ENCODE measurements at regions not wholly inside any gene's neighbourhood (a gene's known extent, or its start where the extent isn't known, plus 50 kb on each side); places are given as distances from the start of the nearest gene placed in this dataset.

DNA sequence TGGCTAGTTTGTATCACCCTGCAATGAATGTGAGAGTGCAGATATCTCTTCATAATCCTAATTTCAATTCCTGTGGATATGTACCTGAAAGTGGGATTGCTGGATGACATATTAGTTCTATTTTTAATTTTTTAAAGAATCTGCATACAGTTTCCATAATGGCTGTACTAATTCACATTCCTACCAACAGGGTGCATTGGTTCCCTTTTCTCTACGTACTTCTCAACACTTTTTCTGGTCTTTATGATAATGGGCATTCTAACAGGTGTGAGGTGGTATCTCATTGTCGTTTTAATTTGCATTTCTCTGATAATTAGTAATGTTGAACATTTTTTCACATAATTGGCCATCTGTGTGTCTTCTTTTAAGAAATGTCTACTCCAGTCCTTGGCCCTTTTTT is 927.5 kb downstream of the DTWD2 start:
- H3K4me3 ChIP-seq (ENCODE audit: low read length), result no peak overlapping the region
- no peaks in the 10 kb centered on the region for H4K20me1 ChIP-seq (ENCODE audit: insufficient read depth)
- H3K9me3 ChIP-seq (ENCODE audit: low read length), result no peaks in the 10 kb centered on the region
- no peaks in the 10 kb centered on the region for H3K9me2 ChIP-seq (ENCODE audit: insufficient read depth, low read length)
- no peak overlapping the region for H3K27ac ChIP-seq (ENCODE audit: low read length)
- TF ChIP-seq, protein P1, sequence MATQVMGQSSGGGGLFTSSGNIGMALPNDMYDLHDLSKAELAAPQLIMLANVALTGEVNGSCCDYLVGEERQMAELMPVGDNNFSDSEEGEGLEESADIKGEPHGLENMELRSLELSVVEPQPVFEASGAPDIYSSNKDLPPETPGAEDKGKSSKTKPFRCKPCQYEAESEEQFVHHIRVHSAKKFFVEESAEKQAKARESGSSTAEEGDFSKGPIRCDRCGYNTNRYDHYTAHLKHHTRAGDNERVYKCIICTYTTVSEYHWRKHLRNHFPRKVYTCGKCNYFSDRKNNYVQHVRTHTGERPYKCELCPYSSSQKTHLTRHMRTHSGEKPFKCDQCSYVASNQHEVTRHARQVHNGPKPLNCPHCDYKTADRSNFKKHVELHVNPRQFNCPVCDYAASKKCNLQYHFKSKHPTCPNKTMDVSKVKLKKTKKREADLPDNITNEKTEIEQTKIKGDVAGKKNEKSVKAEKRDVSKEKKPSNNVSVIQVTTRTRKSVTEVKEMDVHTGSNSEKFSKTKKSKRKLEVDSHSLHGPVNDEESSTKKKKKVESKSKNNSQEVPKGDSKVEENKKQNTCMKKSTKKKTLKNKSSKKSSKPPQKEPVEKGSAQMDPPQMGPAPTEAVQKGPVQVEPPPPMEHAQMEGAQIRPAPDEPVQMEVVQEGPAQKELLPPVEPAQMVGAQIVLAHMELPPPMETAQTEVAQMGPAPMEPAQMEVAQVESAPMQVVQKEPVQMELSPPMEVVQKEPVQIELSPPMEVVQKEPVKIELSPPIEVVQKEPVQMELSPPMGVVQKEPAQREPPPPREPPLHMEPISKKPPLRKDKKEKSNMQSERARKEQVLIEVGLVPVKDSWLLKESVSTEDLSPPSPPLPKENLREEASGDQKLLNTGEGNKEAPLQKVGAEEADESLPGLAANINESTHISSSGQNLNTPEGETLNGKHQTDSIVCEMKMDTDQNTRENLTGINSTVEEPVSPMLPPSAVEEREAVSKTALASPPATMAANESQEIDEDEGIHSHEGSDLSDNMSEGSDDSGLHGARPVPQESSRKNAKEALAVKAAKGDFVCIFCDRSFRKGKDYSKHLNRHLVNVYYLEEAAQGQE (IDR thresholded peaks at IDR 0.05; ENCODE audit: borderline replicate concordance), result no peak
- TF ChIP-seq RAD21 (conservative IDR thresholded peaks at IDR 0.05) (no peak), SMC3 (conservative IDR thresholded peaks at IDR 0.05; ENCODE audit: poor library complexity) (no peak), POLR2AphosphoS5 (IDR thresholded peaks at IDR 0.05) (no peak), TAF1 (IDR thresholded peaks at IDR 0.05; ENCODE audit: low read depth) (no peak), MXI1 (conservative IDR thresholded peaks at IDR 0.05; ENCODE audit: poor library complexity, severe bottlenecking) (no peak), EZH2 (IDR thresholded peaks at IDR 0.05; ENCODE audit: borderline replicate concordance, insufficient read depth, low read length, poor library complexity, severe bottlenecking) (no peak), EP300 (conservative IDR thresholded peaks at IDR 0.05; ENCODE audit: poor library complexity, severe bottlenecking) (no peak)
- TF ChIP-seq, protein P2, sequence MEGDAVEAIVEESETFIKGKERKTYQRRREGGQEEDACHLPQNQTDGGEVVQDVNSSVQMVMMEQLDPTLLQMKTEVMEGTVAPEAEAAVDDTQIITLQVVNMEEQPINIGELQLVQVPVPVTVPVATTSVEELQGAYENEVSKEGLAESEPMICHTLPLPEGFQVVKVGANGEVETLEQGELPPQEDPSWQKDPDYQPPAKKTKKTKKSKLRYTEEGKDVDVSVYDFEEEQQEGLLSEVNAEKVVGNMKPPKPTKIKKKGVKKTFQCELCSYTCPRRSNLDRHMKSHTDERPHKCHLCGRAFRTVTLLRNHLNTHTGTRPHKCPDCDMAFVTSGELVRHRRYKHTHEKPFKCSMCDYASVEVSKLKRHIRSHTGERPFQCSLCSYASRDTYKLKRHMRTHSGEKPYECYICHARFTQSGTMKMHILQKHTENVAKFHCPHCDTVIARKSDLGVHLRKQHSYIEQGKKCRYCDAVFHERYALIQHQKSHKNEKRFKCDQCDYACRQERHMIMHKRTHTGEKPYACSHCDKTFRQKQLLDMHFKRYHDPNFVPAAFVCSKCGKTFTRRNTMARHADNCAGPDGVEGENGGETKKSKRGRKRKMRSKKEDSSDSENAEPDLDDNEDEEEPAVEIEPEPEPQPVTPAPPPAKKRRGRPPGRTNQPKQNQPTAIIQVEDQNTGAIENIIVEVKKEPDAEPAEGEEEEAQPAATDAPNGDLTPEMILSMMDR (IDR thresholded peaks at IDR 0.05; ENCODE audit: poor library complexity, severe bottlenecking), result no peak
- no peak overlapping the region for H3K9ac ChIP-seq (ENCODE audit: low read length)
- no peak overlapping the region for H2AFZ ChIP-seq (ENCODE audit: low read depth, low read length)
- no peaks in the 10 kb centered on the region for H3F3A ChIP-seq (ENCODE audit: insufficient read depth, low read length, poor library complexity, severe bottlenecking)
- no peaks in the 10 kb centered on the region for H3K27me3 ChIP-seq (ENCODE audit: insufficient read depth, low read depth, low read length)
- no peaks in the 10 kb centered on the region for H3K36me3 ChIP-seq (ENCODE audit: insufficient read depth, low read length)
- no peaks in the 10 kb centered on the region for H3K79me2 ChIP-seq (replicated peaks; ENCODE audit: insufficient read depth, low read length)
- no peak overlapping the region for H3K4me2 ChIP-seq (ENCODE audit: low read length)

DNA sequence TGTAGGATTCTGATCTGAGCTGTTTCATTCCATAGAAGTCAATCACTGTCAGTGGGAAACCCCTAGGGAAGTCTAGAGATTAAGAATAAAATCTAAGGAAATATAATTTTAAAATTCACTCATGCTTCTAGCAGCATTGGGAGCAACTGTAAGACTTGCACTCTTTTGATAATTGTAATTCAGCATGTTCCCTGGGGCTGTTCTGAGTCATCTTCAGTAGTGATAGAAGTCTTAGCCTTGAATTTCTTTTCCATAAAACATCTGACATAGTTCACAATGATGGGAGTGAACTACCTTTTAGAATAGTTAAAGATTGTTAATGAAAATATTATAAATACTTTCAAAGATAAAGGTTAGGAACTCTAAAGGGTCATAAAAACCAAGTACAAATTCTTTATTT is 935.8 kb downstream of the DTWD2 start:
- no peaks in the 10 kb centered on the region for H3K9me2 ChIP-seq (ENCODE audit: insufficient read depth, low read length)
- H3K36me3 ChIP-seq (ENCODE audit: insufficient read depth, low read length), result no peaks in the 10 kb centered on the region
- H4K20me1 ChIP-seq (ENCODE audit: insufficient read depth), result no peaks in the 10 kb centered on the region
- no peak overlapping the region for H3K27ac ChIP-seq (ENCODE audit: low read length)
- H3K9ac ChIP-seq (ENCODE audit: low read length), result no peak overlapping the region
- H3K4me2 ChIP-seq (ENCODE audit: low read length), result no peak overlapping the region
- no peaks in the 10 kb centered on the region for H3K79me2 ChIP-seq (replicated peaks; ENCODE audit: insufficient read depth, low read length)
- H3K9me3 ChIP-seq (ENCODE audit: low read length), result no peaks in the 10 kb centered on the region
- H3K4me3 ChIP-seq (ENCODE audit: low read length), result no peak overlapping the region
- H3K27me3 ChIP-seq (ENCODE audit: insufficient read depth, low read depth, low read length), result no peaks in the 10 kb centered on the region
- TF ChIP-seq TAF1 (IDR thresholded peaks at IDR 0.05; ENCODE audit: low read depth) (no peak), EZH2 (IDR thresholded peaks at IDR 0.05; ENCODE audit: borderline replicate concordance, insufficient read depth, low read length, poor library complexity, severe bottlenecking) (no peak), RAD21 (conservative IDR thresholded peaks at IDR 0.05) (no peak), POLR2AphosphoS5 (IDR thresholded peaks at IDR 0.05) (no peak), MXI1 (conservative IDR thresholded peaks at IDR 0.05; ENCODE audit: poor library complexity, severe bottlenecking) (no peak), SMC3 (conservative IDR thresholded peaks at IDR 0.05; ENCODE audit: poor library complexity) (no peak), EP300 (conservative IDR thresholded peaks at IDR 0.05; ENCODE audit: poor library complexity, severe bottlenecking) (no peak)
- TF ChIP-seq, protein P2 (IDR thresholded peaks at IDR 0.05; ENCODE audit: poor library complexity, severe bottlenecking), result no peak
- TF ChIP-seq, protein P1 (IDR thresholded peaks at IDR 0.05; ENCODE audit: borderline replicate concordance), result no peak
- H2AFZ ChIP-seq (ENCODE audit: low read depth, low read length), result no peak overlapping the region
- no peaks in the 10 kb centered on the region for H3F3A ChIP-seq (ENCODE audit: insufficient read depth, low read length, poor library complexity, severe bottlenecking)
